ENCODE measurements at regions not wholly inside any gene's neighbourhood (a gene's known extent, or its start where the extent isn't known, plus 50 kb on each side); places are given as distances from the start of the nearest gene placed in this dataset.

GRCh38 chr9:38342532-38342931 is 50.0 kb upstream of the ALDH1B1 start:
- H4K5ac ChIP-seq (ENCODE audit: low read length), result no peak overlapping the region
- no peaks in the 10 kb centered on the region for H3K27me3 ChIP-seq (ENCODE audit: insufficient read depth, low read length, poor library complexity)
- H3K4me1 ChIP-seq (ENCODE audit: control insufficient read depth, low read depth, low read length), result peaks cover 12% of the 10 kb centered on the region
- no peak overlapping the region for H3K23ac ChIP-seq (ENCODE audit: low read length)
- no peak overlapping the region for H2AK5ac ChIP-seq (ENCODE audit: low read length)
- H3K4ac ChIP-seq (ENCODE audit: low read depth, low read length), result no peak overlapping the region
- DNase-seq, result no peak
- no peak overlapping the region for H4K8ac ChIP-seq (ENCODE audit: low read depth, low read length)
- H3K27ac ChIP-seq (ENCODE audit: low read depth, low read length), result no peak overlapping the region
- H3K79me1 ChIP-seq (ENCODE audit: low read length), result no peaks in the 10 kb centered on the region
- H3K36me3 ChIP-seq (ENCODE audit: control insufficient read depth, insufficient read depth, low read length), result no peaks in the 10 kb centered on the region
- WGBS (ENCODE audit: extremely low coverage, insufficient coverage, low lambda C conversion rate), result no CpG with 5 or more reads among the region's 3 CpGs
- H2BK15ac ChIP-seq (replicated peaks; ENCODE audit: low read depth), result no peak overlapping the region
- no peak overlapping the region for H3K4me2 ChIP-seq (ENCODE audit: low read length)
- no peak overlapping the region for H2BK120ac ChIP-seq (ENCODE audit: low read depth, low read length)
- no peak overlapping the region for H3K4me3 ChIP-seq (ENCODE audit: low read length)
- no peak overlapping the region for H2BK5ac ChIP-seq (ENCODE audit: low read length)
- H3K9ac ChIP-seq (ENCODE audit: low read length), result no peak overlapping the region
- no peak overlapping the region for H3K56ac ChIP-seq (ENCODE audit: low read length)
- no peak overlapping the region for H3K18ac ChIP-seq (ENCODE audit: low read length)
- no peaks in the 10 kb centered on the region for H3K79me2 ChIP-seq (ENCODE audit: control insufficient read depth, insufficient read depth, low read length)

GRCh38 chr9:38342096-38342495 is 50.4 kb upstream of the ALDH1B1 start:
- no peak overlapping the region for H3K4me2 ChIP-seq (ENCODE audit: low read length)
- no peak overlapping the region for H4K5ac ChIP-seq (ENCODE audit: low read length)
- no peak overlapping the region for H3K56ac ChIP-seq (ENCODE audit: low read length)
- no peak overlapping the region for H2AK5ac ChIP-seq (ENCODE audit: low read length)
- no peak overlapping the region for H2BK120ac ChIP-seq (ENCODE audit: low read depth, low read length)
- H3K4me3 ChIP-seq (ENCODE audit: low read length), result no peak overlapping the region
- H3K27me3 ChIP-seq (ENCODE audit: insufficient read depth, low read length, poor library complexity), result no peaks in the 10 kb centered on the region
- H3K4me1 ChIP-seq (ENCODE audit: control insufficient read depth, low read depth, low read length), result peaks cover 9% of the 10 kb centered on the region
- H2BK5ac ChIP-seq (ENCODE audit: low read length), result no peak overlapping the region
- no peak overlapping the region for H3K27ac ChIP-seq (ENCODE audit: low read depth, low read length)
- H3K23ac ChIP-seq (ENCODE audit: low read length), result no peak overlapping the region
- no peak overlapping the region for H4K8ac ChIP-seq (ENCODE audit: low read depth, low read length)
- no peak overlapping the region for H3K4ac ChIP-seq (ENCODE audit: low read depth, low read length)
- no peaks in the 10 kb centered on the region for H3K79me2 ChIP-seq (ENCODE audit: control insufficient read depth, insufficient read depth, low read length)
- H3K18ac ChIP-seq (ENCODE audit: low read length), result no peak overlapping the region
- DNase-seq, result no peak
- no peak overlapping the region for H3K9ac ChIP-seq (ENCODE audit: low read length)
- H2BK15ac ChIP-seq (replicated peaks; ENCODE audit: low read depth), result no peak overlapping the region
- H3K79me1 ChIP-seq (ENCODE audit: low read length), result no peaks in the 10 kb centered on the region
- H3K36me3 ChIP-seq (ENCODE audit: control insufficient read depth, insufficient read depth, low read length), result no peaks in the 10 kb centered on the region
- no CpG with 5 or more reads among the region's 4 CpGs for WGBS (ENCODE audit: extremely low coverage, insufficient coverage, low lambda C conversion rate)

DNA sequence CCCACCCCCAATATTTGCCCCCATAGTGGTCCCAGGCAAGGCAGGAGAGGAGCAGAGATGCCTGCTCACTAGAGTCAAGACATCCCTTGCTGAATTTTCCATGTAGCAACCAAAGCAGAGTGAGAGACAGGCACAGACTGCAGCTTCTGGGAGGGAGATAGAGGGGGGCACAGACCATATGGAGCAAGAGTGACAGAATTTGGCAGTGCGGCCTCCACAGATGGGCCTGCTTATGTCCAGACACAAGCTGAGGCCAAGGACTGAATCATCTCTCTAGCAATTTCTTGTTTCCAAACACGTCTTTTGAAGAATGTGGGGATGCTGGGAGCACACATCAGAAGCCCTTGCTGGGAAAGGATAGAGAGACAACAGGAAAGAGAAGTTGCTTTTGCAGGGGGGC is 53.0 kb upstream of the ALDH1B1 start:
- Histone ChIP-seq H3K36me3 (ENCODE audit: control insufficient read depth, insufficient read depth, low read length) (no peaks in the 10 kb centered on the region), H3K56ac (ENCODE audit: low read length) (no peak overlapping the region), H3K9ac (ENCODE audit: low read length) (no peak overlapping the region), H2BK120ac (ENCODE audit: low read depth, low read length) (no peak overlapping the region), H4K5ac (ENCODE audit: low read length) (no peak overlapping the region), H3K23ac (ENCODE audit: low read length) (no peak overlapping the region), H2BK15ac (replicated peaks; ENCODE audit: low read depth) (no peak overlapping the region), H3K79me2 (ENCODE audit: control insufficient read depth, insufficient read depth, low read length) (no peaks in the 10 kb centered on the region), H3K79me1 (ENCODE audit: low read length) (no peaks in the 10 kb centered on the region), H3K18ac (ENCODE audit: low read length) (no peak overlapping the region), H2BK5ac (ENCODE audit: low read length) (no peak overlapping the region), H3K4me2 (ENCODE audit: low read length) (no peak overlapping the region), H3K27ac (ENCODE audit: low read depth, low read length) (no peak overlapping the region), H3K4me1 (ENCODE audit: control insufficient read depth, low read depth, low read length) (no peaks in the 10 kb centered on the region), H3K4me3 (ENCODE audit: low read length) (no peak overlapping the region), H3K4ac (ENCODE audit: low read depth, low read length) (no peak overlapping the region), H2AK5ac (ENCODE audit: low read length) (no peak overlapping the region), H3K27me3 (ENCODE audit: insufficient read depth, low read length, poor library complexity) (no peaks in the 10 kb centered on the region), H4K8ac (ENCODE audit: low read depth, low read length) (no peak overlapping the region)
- no peak for DNase-seq
- no CpG with 5 or more reads among the region's 2 CpGs for WGBS (ENCODE audit: extremely low coverage, insufficient coverage, low lambda C conversion rate)

- Histone ChIP-seq H2AK5ac (ENCODE audit: low read length) (no peak overlapping the region), H4K8ac (ENCODE audit: low read depth, low read length) (no peak overlapping the region), H3K9ac (ENCODE audit: low read length) (no peak overlapping the region), H3K56ac (ENCODE audit: low read length) (no peak overlapping the region), H3K27ac (ENCODE audit: low read depth, low read length) (no peak overlapping the region), H3K18ac (ENCODE audit: low read length) (no peak overlapping the region), H3K4ac (ENCODE audit: low read depth, low read length) (no peak overlapping the region), H3K4me2 (ENCODE audit: low read length) (no peak overlapping the region), H3K23ac (ENCODE audit: low read length) (no peak overlapping the region), H3K27me3 (ENCODE audit: insufficient read depth, low read length, poor library complexity) (no peaks in the 10 kb centered on the region), H3K79me2 (ENCODE audit: control insufficient read depth, insufficient read depth, low read length) (no peaks in the 10 kb centered on the region), H3K4me3 (ENCODE audit: low read length) (no peak overlapping the region), H2BK15ac (replicated peaks; ENCODE audit: low read depth) (no peak overlapping the region), H4K5ac (ENCODE audit: low read length) (no peak overlapping the region), H2BK120ac (ENCODE audit: low read depth, low read length) (no peak overlapping the region), H3K79me1 (ENCODE audit: low read length) (no peaks in the 10 kb centered on the region), H3K36me3 (ENCODE audit: control insufficient read depth, insufficient read depth, low read length) (no peaks in the 10 kb centered on the region), H2BK5ac (ENCODE audit: low read length) (no peak overlapping the region), H3K4me1 (ENCODE audit: control insufficient read depth, low read depth, low read length) (no peaks in the 10 kb centered on the region)
- WGBS (ENCODE audit: extremely low coverage, insufficient coverage, low lambda C conversion rate), result no CpG with 5 or more reads among the region's 3 CpGs
- DNase-seq, result no peak
Observed at GRCh38 chr9:38339087-38339486, 53.4 kb upstream of the ALDH1B1 start.

- no peak overlapping the region for H3K23ac ChIP-seq (ENCODE audit: low read length)
- H2BK15ac ChIP-seq (replicated peaks; ENCODE audit: low read depth), result no peak overlapping the region
- no peak overlapping the region for H2AK5ac ChIP-seq (ENCODE audit: low read length)
- no peak overlapping the region for H3K18ac ChIP-seq (ENCODE audit: low read length)
- no CpG with 5 or more reads among the region's 5 CpGs for WGBS (ENCODE audit: extremely low coverage, insufficient coverage, low lambda C conversion rate)
- no peak overlapping the region for H3K9ac ChIP-seq (ENCODE audit: low read length)
- no peaks in the 10 kb centered on the region for H3K79me2 ChIP-seq (ENCODE audit: control insufficient read depth, insufficient read depth, low read length)
- no peak overlapping the region for H2BK5ac ChIP-seq (ENCODE audit: low read length)
- no peaks in the 10 kb centered on the region for H3K4me1 ChIP-seq (ENCODE audit: control insufficient read depth, low read depth, low read length)
- no peaks in the 10 kb centered on the region for H3K79me1 ChIP-seq (ENCODE audit: low read length)
- no peaks in the 10 kb centered on the region for H3K36me3 ChIP-seq (ENCODE audit: control insufficient read depth, insufficient read depth, low read length)
- H4K5ac ChIP-seq (ENCODE audit: low read length), result no peak overlapping the region
- no peak overlapping the region for H3K56ac ChIP-seq (ENCODE audit: low read length)
- no peak for DNase-seq
- H3K4ac ChIP-seq (ENCODE audit: low read depth, low read length), result no peak overlapping the region
- H3K27me3 ChIP-seq (ENCODE audit: insufficient read depth, low read length, poor library complexity), result no peaks in the 10 kb centered on the region
- no peak overlapping the region for H3K4me2 ChIP-seq (ENCODE audit: low read length)
- H4K8ac ChIP-seq (ENCODE audit: low read depth, low read length), result no peak overlapping the region
- H3K4me3 ChIP-seq (ENCODE audit: low read length), result no peak overlapping the region
- H3K27ac ChIP-seq (ENCODE audit: low read depth, low read length), result no peak overlapping the region
- H2BK120ac ChIP-seq (ENCODE audit: low read depth, low read length), result no peak overlapping the region
Observed at GRCh38 chr9:38338342-38339018, 54.0 kb upstream of the ALDH1B1 start.

DNA sequence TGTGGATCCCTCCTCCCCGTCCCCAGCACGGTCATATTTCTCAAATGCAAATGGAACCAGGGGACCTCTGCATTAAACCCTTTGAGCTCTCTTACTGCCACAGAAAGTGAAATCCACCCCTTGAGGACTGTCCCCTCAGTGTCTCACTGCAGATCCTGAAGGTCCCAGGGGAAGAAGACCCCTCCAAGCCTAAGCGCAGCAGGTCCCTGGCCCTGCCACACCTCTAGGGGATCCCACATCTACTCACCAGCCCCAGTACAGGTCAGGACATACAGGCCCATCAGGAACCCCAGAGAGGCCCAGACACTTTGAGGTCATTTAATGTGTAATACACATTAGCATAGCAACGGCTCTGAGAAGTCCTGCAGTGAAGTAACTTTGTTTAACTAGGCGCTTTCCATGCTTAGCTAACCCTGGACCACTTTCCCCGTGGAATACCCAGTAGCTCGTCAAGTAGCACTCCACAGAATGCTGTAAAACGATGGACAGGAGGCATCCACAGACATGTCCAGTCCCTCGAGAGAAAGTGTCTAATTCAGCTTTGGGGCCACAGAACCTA is 54.7 kb upstream of the ALDH1B1 start:
- Histone ChIP-seq H3K56ac (ENCODE audit: low read length) (no peak overlapping the region), H3K18ac (ENCODE audit: low read length) (no peak overlapping the region), H3K23ac (ENCODE audit: low read length) (no peak overlapping the region), H2BK120ac (ENCODE audit: low read depth, low read length) (no peak overlapping the region), H3K27ac (ENCODE audit: low read depth, low read length) (no peak overlapping the region), H2AK5ac (ENCODE audit: low read length) (no peak overlapping the region), H4K8ac (ENCODE audit: low read depth, low read length) (no peak overlapping the region), H3K4ac (ENCODE audit: low read depth, low read length) (no peak overlapping the region), H3K4me1 (ENCODE audit: control insufficient read depth, low read depth, low read length) (no peaks in the 10 kb centered on the region), H3K27me3 (ENCODE audit: insufficient read depth, low read length, poor library complexity) (no peaks in the 10 kb centered on the region), H2BK15ac (replicated peaks; ENCODE audit: low read depth) (no peak overlapping the region), H3K79me2 (ENCODE audit: control insufficient read depth, insufficient read depth, low read length) (no peaks in the 10 kb centered on the region), H3K79me1 (ENCODE audit: low read length) (no peaks in the 10 kb centered on the region), H3K4me3 (ENCODE audit: low read length) (no peak overlapping the region), H3K36me3 (ENCODE audit: control insufficient read depth, insufficient read depth, low read length) (no peaks in the 10 kb centered on the region), H3K9ac (ENCODE audit: low read length) (no peak overlapping the region), H2BK5ac (ENCODE audit: low read length) (no peak overlapping the region), H4K5ac (ENCODE audit: low read length) (no peak overlapping the region), H3K4me2 (ENCODE audit: low read length) (no peak overlapping the region)
- WGBS (ENCODE audit: extremely low coverage, insufficient coverage, low lambda C conversion rate), result no CpG with 5 or more reads among the region's 9 CpGs
- DNase-seq, result no peak

Measured in mesendoderm (in vitro differentiated cells).